Upper lobe of left lung (tissue), 4 donors: ENCODE measurements at regions not wholly inside any gene's neighbourhood (a gene's known extent, or its start where the extent isn't known, plus 50 kb on each side); places are given as distances from the start of the nearest gene placed in this dataset.

ENCODE experiments used
- CTCF ChIP-seq, 6 experiments: fragments of 450-650 bp in 4 of 6; fragments of 200-600 bp in 2 of 6; sonication (generic) in 2 of 6; IDR thresholded peaks; one replicate each; pipeline ENCODE4 v1.5.1; 2016 to 2019; ENCODE audit warnings: antibody characterized with exemption in 6 of 6
- EP300 ChIP-seq, 4 donors: sonication (generic); formaldehyde crosslinking; IDR thresholded peaks; one replicate each; pipeline ENCODE4 v1.5.1; 2017; ENCODE audit warnings: antibody characterized with exemption in 4 of 4, control low read depth in 2 of 4
- POLR2AphosphoS5 ChIP-seq, 2 donors: sonication (generic); formaldehyde crosslinking; IDR thresholded peaks; one replicate each; pipeline ENCODE4 v1.5.1; 2017; ENCODE audit warnings: antibody characterized with exemption in 2 of 2

DNA sequence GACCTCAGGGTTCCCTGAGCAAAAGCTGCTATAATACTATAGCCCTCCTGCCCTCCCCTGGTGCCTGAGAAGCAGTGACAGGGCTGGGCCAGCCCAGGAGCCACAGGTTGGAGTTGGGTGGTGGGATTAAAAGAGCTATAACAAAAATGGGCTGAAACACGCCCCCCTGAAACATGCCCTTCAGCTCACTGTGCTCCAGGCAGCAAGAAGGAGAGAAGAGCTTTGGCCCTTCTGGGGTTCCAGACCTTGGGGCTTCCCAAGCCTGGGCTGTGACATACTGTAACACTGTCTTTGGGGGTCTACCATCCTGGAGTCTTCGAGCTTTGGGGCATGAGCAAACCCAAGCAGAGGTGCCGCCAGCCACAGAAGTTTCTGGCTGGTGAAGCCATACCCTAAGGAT, 129.2 kb downstream of the HTR1B start:
- TF ChIP-seq POLR2AphosphoS5 (IDR thresholded peaks at IDR 0.05), result no peak
- no peak for TF ChIP-seq EP300 (IDR thresholded peaks at IDR 0.05)
- TF ChIP-seq CTCF (IDR thresholded peaks at IDR 0.05), result no peak
